HG03432 (cell line): ENCODE measurements at regions not wholly inside any gene's neighbourhood (a gene's known extent, or its start where the extent isn't known, plus 50 kb on each side); places are given as distances from the start of the nearest gene placed in this dataset.
"Not testable (repeated sequence)": the region's sequence is repeated elsewhere in the genome, so short reads cannot be mapped to it uniquely, and the experiment has no call there.

Experiments used
- ATAC-seq: cut with Tn5 transposase; IDR thresholded peaks from one replicate; pipeline ENCODE4 v1.9.1; 2021; ENCODE audit warnings: mild to moderate bottlenecking, moderate library complexity; ENCODE audit not compliant: unreplicated experiment

DNA sequence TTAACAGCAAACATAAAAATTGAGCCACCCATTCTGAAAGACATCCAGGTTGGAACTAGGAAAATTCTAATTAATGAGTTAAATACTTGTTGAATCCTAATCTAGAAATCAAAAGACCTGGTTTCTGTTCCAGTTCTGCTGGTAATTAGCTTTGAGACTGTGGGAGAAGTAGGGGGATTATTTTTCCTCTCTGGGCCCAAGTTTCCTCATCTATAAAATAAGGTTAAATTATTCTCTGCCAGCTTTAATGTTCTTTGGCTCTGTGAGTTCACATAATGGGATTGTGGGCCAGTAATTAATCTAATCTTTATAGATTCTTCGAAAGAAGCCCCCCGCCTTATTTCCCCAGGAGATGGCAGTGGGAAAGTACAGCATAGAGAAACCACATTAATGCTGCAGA lies 104.6 kb downstream of the ENC1 start:
- ATAC-seq: no peak

DNA sequence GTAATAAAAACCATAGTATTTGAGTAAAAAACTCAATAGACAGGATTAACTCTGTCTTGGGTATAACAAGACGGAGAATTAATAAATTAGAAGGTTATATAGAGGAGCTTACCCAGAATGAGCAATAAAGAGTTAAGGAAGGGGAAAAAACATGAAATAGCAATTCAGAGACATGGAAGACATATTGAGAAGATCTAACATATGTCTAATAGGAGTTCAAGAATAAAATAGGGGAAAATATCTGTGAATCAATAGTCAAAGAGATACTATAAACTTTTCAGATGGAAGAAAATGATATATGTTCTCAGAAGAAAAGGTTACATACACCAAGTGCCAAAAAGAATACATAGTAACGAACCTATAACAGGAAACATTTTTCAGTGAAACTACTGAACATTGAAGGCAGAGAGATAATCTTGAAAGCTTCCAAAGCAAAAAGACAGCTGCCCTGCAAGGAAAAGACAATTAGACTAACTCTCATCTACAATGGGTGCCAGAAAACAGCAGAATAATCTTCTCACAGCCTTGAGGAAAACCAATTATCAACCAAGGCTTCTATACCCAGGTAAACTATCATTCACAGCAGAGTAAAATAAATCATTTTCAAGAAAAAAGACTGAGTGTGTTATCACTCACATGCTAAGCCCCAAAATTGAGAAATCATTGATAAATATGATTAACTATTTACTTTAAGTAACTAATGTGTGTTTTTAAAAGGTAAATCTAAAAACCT lies 106.0 kb downstream of the ENC1 start:
- ATAC-seq: no peak

DNA sequence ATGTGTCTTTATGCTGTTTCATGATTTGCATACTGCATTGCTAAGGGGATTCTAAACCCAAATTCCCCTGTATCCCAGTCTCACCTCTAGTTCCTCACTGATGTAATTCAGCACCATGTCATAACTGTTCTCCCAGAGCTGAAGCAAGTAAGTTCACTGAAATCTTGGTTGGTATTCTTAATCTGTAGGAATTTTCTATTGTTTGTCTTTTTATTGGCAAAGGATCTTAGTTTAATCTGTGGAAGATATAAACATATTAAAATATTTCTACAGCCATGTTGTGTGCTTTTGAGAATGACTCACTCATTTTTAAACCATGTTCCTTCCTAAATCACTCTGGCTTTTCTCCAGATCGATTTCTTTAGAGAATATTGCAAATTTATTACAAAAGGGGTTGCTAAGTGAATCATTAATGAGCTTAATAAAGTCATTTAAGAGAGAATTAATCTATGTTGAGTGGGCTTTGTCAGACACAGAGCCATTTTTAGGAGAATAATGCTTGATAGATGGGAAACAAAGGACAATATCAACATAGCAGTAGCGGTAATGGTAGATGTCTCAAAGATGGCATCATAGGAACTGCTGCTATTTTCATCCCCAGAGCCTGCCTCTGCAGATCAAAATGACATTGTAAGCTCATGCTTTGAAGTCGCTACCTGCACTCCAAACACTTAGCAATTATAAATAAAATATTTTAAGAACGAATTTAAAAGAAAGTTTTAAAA lies 110.0 kb downstream of the ENC1 start:
- ATAC-seq: no peak

DNA sequence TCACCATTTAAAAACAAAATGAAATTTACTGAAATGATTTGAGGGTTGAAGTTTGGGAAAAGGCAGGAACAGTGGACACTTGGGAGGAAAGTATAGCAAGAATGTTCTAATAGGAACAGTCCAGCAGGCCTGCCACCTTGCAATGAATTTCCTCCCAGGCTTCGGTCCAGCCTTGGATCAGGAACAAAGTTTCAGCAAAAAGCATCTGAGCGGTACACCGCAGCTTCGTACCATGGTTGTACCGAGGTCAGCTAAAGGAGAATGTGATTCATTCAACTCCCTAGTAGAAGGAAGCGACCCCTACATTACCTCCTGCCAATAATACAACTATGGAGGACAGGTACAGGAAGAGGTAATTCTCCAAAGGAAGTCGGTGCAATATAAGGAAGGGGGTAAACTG lies 111.4 kb downstream of the ENC1 start:
- ATAC-seq: no peak

DNA sequence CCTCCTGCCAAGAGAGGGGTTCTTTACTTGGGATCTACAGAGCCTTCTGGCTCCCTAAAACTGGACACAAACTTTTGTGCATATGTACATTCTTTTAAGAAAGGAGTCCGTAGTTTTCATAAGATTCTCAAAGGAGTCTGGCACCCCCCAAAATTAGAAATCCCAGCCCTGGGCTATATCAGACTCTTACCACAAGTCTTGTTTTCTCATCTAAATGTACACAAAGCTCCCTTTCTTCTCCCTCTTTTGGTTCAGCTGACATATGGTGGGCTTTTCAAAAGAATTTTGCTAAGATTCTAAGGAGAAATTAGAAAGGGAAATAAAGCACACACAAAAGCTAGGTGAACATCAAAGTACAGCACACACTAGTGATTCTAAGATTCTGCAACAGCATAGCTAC lies 114.4 kb downstream of the ENC1 start:
- ATAC-seq: no peak

DNA sequence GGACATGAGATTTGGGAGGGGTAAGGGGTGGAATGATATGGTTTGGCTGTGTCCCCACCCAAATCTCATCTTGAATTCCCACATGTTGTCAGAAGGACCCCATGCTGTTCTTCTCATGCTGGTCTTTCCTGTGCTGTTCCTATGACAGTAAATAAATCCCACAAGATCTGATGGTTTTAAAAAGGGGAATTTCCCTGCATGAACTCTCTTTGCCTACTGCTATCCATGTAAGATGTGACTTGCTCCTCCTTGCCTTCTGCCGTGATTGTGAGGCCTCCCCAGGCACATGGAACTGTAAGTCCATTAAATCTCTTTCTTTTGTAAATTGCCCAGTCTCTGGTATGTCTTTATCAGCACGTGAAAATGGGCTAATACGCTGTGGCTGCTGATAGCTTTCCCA lies 115.8 kb downstream of the ENC1 start:
- not testable (repeated sequence) for ATAC-seq

DNA sequence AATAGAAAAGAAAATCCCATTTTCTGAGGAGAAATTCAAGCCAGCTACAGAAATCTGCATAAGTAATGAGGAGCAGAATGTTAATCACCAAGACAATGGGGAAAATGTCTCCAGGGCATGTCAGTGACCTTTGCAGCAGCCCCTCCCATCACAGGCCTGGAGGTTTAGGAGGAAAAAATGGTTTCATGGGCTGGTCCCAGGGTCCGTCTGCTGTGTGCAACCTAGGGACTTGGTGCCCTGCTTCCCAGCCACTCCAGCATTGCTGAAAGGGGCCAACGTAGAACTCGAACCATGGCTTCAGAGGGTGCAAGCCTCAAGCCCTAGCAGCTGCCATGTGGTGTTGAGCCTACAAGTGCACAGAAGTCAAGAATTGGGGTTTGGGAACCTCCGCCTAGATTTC lies 116.8 kb downstream of the ENC1 start:
- not testable (repeated sequence) for ATAC-seq

DNA sequence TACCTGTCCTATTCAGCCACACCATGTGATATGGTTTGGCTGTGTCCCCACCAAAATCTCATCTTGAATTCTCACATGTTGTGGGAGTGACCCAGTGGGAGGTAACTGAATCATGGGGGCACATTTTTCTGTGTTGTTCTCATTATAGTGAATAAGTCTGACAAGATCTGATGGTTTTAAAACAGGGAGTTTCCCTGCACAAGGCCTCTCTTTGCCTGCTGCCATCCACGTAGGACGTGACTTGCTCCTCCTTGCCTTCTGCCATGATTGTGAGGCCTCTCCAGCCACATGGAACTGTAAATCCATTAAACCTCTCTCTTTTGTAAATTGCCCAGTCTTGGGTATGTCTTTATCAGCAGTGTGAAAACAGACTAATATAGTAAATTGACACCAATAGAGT lies 117.7 kb downstream of the ENC1 start:
- ATAC-seq: not testable (repeated sequence)

DNA sequence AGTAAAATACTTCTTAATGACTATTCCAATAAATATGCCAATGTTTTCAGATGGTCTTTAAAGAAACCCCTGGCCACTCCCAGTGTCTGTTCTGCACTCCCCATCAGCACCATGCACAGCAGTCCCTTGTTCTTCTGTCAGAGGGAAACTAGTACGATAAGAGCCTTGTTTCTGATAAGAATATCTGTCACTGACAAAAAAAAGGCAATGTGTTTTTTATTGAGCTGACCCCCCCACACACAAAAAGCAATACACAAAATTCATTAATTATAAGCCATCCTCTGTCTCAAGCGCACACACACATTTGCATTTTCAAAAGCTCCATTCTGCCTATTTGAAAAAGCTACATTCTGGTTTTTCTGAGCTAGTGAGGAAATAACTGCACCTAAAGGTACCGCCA lies 119.1 kb downstream of the ENC1 start:
- ATAC-seq: no peak

DNA sequence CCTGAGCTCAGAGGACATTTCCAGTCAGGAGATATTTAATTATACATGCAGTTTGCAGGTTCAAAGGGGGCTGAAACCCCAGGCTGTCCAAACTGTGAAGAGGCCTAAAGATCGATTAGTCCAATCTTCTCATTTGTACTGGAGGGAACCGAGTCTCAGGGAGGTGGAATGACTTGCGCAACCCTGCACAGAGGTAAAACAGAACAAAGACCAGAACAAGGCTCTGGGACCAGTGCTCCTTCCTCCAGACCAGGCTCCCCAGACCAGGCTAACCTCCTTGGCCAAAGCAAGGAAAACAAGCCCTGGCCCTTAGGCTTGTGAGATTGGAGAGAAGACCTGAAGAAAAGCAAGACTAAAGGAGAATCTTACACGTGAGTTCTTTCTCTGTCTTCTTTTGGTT lies 120.8 kb downstream of the ENC1 start:
- ATAC-seq: no peak

DNA sequence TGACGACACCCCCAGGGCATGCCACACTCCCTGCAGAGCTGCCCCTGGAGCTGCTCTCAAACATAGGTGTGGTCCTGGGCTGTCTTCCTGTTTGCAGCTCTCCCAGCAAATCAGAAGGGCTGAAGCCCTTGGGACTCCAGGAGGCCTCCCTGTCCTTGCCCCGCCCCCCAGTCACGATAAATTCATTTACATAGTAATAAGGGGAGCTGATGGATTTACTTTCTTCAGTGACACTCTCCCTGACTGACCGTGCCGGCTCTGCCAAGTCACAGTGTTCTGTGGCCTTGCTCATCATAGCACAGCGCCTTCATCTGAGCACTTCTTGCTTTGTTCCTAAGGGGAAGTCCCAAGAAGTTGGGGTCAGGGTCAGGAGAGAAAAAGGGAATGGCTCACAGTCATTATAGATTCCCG lies 121.4 kb downstream of the ENC1 start:
- no peak for ATAC-seq

DNA sequence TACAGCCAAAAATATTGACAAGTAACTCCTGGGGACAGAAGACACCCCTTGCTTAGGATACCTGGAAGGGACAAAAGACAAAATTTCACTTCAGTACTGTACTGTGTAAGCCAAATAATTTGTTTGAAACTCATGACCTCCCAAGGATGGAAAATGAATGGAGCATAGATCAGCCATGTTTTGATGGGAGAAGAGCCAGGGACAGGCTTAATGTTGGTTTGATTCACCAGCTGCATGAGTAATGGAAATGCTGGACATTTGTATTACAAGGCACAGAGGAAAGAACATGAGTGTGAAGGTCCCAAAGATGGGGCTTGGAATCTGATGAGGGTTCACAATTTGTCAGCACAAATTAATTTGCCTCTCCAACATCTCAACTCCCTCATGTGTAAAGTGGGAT lies 122.8 kb downstream of the ENC1 start:
- no peak for ATAC-seq

DNA sequence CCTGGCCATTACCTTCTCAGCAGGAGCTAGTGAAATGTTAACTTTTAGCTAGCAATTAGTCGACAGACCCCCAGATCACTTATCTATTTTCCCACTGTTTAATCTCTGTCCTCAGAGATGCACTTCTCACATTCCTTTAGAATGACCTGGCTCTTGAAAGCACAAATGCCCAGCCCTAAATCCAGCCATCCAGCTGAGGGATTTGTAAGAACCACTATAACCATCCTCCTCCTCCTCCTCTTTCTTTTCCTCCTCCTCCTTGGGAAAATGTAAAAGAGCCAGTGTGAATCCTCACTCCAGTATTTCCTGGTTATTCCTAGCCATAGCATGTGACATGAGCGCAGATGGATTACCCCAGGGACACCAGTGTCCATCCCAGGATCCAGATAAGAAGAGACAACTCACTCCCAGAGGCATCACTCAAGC lies 124.3 kb downstream of the ENC1 start:
- no peak for ATAC-seq

DNA sequence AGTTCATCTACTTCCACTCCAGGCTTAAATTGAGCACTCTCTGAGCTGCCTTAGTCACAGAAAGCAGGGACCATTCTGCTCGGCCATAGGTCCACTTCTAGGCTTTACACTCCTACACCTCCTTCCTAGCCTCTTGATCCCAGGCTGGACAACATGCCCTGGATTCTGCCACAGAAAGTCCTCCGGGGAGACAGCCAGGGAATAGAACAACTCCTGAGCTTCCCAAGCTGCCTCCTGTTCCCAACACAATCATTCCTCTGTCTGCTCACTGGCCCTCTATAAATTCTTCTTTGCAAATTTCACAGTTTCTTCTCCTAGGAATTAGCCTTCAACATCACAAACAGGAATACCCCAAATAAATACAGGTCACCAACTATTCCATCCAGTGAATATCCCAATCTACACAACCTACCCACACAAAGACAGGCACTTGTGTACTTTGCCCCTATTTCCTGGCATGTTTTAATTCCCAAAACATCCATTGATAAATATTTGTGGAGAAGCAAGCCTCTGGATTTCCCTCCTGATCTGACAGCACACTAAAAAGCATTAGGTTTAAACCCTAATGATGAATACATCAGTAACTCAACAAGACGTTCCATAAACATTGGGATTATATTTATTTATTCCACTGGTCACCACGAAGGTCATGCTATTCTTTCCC lies 125.5 kb downstream of the ENC1 start:
- ATAC-seq: no peak

DNA sequence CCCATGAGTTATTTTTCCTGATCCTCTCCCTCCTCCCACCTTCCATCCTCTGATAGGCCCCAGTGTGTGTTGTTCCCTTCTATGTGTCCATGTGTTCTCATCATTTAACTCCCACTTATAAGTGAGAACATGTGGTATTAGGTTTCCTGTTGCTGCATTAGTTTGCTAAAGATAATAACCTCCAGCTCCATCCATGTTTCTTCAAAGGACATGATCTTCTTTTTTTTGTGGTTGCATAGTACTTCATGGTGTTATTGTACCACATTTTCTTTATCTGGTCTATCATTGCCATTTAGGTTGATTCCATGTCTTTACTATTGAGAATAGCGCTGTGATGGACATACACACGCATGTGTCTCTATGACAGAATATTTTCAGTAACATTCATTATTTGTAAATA lies 128.8 kb downstream of the ENC1 start:
- ATAC-seq: not testable (repeated sequence)

DNA sequence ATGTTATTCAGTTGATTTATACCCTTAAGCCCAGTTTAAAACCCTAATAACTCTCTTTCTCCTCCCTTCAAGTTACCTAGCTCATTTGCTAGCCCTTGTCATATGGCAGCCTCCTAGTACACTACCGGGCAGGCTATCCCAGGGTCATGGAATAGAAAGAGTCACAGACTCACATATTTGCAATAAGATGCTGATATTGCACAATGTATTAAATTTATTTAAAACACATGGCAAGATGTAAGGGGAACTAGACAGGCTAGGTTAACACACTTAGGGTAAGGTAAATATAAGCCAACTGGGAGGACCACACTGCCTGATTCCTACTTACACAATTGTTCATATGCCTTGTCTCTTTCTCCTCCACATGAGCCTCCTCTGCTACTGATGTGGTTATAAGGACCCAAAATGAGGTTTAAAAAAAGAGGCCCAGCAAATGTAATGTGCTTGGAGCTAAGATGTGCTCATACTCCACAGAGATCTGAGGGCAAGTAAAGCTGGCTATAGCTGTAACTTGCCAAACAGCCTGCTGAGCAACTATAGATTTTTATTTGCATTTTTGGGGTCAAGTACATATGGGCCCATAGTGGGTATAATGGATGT lies 130.0 kb downstream of the ENC1 start:
- no peak for ATAC-seq

DNA sequence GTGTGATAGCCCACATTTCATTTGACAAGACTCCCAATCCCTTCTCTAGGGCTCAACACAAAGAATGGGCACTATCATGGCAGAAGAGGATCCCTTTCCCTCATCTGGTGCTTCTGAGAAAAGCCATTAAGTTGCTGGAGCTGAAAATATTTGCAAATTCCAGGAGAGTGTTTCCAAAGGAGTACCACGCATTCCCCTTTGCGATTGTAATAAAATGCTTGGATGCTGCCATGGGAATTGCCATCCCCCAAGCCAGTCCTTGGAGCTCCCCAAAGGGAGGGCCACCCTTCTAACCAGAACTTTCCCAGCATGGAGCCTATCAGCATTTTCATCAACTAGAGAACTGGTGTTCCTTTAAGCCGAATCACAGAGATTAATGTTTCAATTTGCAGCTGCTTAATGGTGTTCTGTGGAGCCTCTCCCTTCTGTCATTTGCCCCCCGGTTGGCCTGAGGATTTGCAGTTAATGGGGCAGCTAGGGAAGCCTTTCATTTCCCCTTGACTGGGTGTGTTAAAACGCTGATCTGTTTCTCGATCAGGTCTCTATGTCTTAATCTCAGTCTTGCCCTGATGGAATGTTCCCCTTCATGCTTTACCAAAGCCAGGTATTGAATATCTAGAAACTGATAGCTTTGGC lies 133.0 kb downstream of the ENC1 start:
- no peak for ATAC-seq

DNA sequence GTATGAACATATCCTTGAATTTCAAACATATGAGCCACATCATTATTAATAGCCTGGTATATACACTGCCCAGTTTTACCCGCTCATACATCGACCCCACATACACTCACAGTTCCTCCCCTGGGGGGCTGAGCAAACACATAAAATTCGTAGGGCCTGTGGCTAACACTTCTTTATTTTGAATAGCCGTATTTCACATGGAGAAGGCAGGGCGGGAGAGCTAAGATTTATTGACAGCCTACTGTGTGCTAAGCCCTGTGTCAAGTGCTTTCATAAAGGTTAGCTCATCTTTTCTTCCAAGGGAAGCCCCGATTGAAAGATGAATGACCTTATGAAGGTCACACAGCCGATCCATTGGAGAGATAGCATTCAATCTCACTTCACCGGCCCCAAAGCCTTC lies 134.4 kb downstream of the ENC1 start:
- no peak for ATAC-seq

DNA sequence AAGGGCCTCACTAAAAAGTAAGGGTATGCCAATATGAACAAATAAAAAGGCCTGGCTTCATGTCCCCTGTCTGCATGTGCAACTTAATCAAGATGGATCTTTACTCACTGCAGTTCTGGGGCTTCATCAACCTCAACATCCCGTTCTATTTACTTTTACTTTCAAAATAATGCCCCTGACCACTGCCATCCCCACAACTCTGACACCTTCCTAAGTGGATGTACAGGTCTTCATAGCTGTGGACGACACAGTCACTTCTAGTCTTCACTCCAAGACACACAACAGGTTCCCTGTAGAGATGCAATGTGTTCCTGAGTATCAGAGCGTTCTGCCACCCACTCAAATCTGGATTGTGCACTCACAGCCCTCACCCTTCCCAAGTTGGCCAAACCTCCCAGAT lies 136.1 kb downstream of the ENC1 start:
- ATAC-seq: no peak

DNA sequence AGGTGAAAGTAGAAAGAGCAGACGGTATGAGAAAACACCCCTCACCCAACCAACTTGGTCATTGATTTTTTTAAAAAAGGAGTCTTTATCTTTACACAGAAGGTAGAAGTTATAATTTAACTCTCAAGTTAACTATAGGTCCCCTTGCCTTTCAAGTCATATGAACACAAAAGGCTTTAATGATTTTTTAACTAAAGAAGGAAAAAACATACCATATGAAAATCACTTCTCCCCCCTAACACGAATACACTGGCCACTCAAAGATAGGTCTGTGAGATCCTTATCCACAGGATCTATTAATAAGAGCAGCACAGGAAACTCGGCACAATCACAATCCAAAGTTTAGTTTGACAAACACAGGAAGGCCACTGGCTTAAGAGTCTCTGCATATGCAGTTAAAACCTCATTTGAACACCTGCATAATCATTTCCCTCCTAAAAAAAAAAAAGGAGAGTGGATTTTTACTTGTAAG lies 138.0 kb downstream of the ENC1 start:
- ATAC-seq: no peak
